Endothelial cell (in vitro differentiated cells): ENCODE measurements at regions not wholly inside any gene's neighbourhood (a gene's known extent, or its start where the extent isn't known, plus 50 kb on each side); places are given as distances from the start of the nearest gene placed in this dataset.
"Not testable (repeated sequence)": the region's sequence is repeated elsewhere in the genome, so short reads cannot be mapped to it uniquely, and the experiment has no call there.

ENCODE experiments used
- DNase-seq: peaks from one replicate; pipeline ENCODE4 v3.0.0; 2021; ENCODE audit warnings: low spot score
- H3K27ac Mint-ChIP-seq: one replicate; pipeline ENCODE4 v1.8.0; 2021; ENCODE audit warnings: mixed read lengths, inconsistent platforms; ENCODE audit not compliant: unreplicated experiment
- H3K27me3 Mint-ChIP-seq: one replicate; pipeline ENCODE4 v1.8.0; 2021; ENCODE audit warnings: mild to moderate bottlenecking, moderate library complexity, mixed read lengths, inconsistent platforms; ENCODE audit not compliant: unreplicated experiment
- H3K36me3 Mint-ChIP-seq: one replicate; pipeline ENCODE4 v1.8.0; 2021; ENCODE audit warnings: mild to moderate bottlenecking, low read depth, mixed read lengths, inconsistent platforms; ENCODE audit not compliant: unreplicated experiment
- H3K4me1 Mint-ChIP-seq: one replicate; pipeline ENCODE4 v1.8.0; 2021; ENCODE audit warnings: mild to moderate bottlenecking, mixed read lengths, inconsistent platforms; ENCODE audit not compliant: unreplicated experiment
- H3K4me3 Mint-ChIP-seq: one replicate; pipeline ENCODE4 v1.8.0; 2021; ENCODE audit warnings: mild to moderate bottlenecking, mixed read lengths, inconsistent platforms; ENCODE audit not compliant: unreplicated experiment
- H3K9me3 Mint-ChIP-seq: one replicate; pipeline ENCODE4 v1.8.0; 2021; ENCODE audit warnings: mixed read lengths, inconsistent platforms; ENCODE audit not compliant: unreplicated experiment
- TF ChIP-seq, protein P1 (sequence below): fragments of 200-600 bp; sonication (generic); IDR thresholded peaks from one replicate; pipeline ENCODE4 v1.5.0; 2021; ENCODE audit warnings: antibody characterized with exemption; ENCODE audit not compliant: unreplicated experiment

- Mint-ChIP-seq H3K36me3 (no peaks in the 10 kb centered on the region), H3K9me3 (no peaks in the 10 kb centered on the region), H3K27me3 (no peaks in the 10 kb centered on the region), H3K27ac (no peak overlapping the region), H3K4me1 (no peaks in the 10 kb centered on the region), H3K4me3 (no peak overlapping the region)
- DNase-seq, result no peak
- TF ChIP-seq, protein P1, sequence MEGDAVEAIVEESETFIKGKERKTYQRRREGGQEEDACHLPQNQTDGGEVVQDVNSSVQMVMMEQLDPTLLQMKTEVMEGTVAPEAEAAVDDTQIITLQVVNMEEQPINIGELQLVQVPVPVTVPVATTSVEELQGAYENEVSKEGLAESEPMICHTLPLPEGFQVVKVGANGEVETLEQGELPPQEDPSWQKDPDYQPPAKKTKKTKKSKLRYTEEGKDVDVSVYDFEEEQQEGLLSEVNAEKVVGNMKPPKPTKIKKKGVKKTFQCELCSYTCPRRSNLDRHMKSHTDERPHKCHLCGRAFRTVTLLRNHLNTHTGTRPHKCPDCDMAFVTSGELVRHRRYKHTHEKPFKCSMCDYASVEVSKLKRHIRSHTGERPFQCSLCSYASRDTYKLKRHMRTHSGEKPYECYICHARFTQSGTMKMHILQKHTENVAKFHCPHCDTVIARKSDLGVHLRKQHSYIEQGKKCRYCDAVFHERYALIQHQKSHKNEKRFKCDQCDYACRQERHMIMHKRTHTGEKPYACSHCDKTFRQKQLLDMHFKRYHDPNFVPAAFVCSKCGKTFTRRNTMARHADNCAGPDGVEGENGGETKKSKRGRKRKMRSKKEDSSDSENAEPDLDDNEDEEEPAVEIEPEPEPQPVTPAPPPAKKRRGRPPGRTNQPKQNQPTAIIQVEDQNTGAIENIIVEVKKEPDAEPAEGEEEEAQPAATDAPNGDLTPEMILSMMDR, result no peak
Observed at GRCh38 chr5:6078881-6079280, 299.5 kb downstream of the MED10 start.

DNA sequence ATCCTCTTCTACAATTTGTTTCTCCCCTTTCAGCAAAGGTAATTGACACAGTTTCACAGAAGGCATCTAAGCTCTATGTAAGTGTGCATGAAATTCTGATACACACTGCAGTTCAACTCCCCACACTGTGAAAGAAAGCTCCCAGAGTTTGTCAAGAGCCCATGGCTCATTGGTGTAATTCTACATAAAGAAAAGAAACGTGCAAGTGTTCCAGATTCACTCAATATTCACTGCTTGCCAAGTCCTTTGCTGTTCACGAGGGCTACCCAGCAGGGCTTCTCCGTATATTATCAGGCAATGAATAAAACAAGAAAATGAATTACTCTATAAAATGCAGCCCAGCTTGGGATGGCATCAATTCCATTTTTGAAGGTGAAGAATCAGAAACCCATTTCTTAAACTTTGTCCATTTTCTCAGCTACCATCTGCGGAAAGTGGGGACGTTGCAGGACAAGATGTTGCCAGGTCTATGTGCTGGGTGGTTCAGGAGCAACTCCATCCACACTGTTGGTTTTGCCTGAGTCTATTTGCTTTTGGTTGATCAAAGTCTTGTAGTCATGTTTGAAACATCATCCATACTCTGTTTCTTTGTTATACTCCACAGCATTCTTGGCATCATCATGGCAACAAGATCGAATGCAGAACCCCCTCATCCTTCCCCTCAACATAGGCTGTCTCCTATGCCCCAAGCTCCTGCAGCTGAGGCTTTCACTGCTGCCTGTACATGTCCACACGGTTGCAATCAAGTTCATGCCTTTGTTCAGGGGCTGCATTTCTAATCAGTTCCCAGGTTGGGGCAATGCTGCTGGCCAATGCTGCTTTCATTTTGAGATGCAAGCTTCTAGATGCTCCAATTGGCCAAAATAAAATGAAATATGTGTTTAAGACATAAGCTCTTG is 301.8 kb downstream of the MED10 start:
- DNase-seq, result no peak
- Mint-ChIP-seq H3K27me3 (no peaks in the 10 kb centered on the region), H3K9me3 (no peaks in the 10 kb centered on the region), H3K36me3 (no peaks in the 10 kb centered on the region), H3K4me3 (no peak overlapping the region), H3K4me1 (no peaks in the 10 kb centered on the region), H3K27ac (no peak overlapping the region)
- TF ChIP-seq, protein P1, result no peak

- DNase-seq, H3K4me1 Mint-ChIP-seq, H3K36me3 Mint-ChIP-seq, H3K27ac Mint-ChIP-seq, H3K4me3 Mint-ChIP-seq, H3K9me3 Mint-ChIP-seq, H3K27me3 Mint-ChIP-seq: not testable (repeated sequence)
Observed at GRCh38 chr5:6072488-6072887, 305.9 kb downstream of the MED10 start.

- H3K27me3 Mint-ChIP-seq, result no peaks in the 10 kb centered on the region
- H3K36me3 Mint-ChIP-seq, result no peaks in the 10 kb centered on the region
- H3K27ac Mint-ChIP-seq, result no peak overlapping the region
- TF ChIP-seq, protein P1, result no peak
- H3K4me1 Mint-ChIP-seq, result no peaks in the 10 kb centered on the region
- DNase-seq, result no peak
- no peaks in the 10 kb centered on the region for H3K9me3 Mint-ChIP-seq
- H3K4me3 Mint-ChIP-seq, result no peak overlapping the region
Observed at GRCh38 chr5:6069496-6070185, 308.7 kb downstream of the MED10 start.

- no peaks in the 10 kb centered on the region for H3K27me3 Mint-ChIP-seq
- H3K36me3 Mint-ChIP-seq, result no peaks in the 10 kb centered on the region
- DNase-seq, result no peak
- no peaks in the 10 kb centered on the region for H3K4me1 Mint-ChIP-seq
- no peak overlapping the region for H3K4me3 Mint-ChIP-seq
- TF ChIP-seq, protein P1, result no peak
- no peak overlapping the region for H3K27ac Mint-ChIP-seq
- H3K9me3 Mint-ChIP-seq, result no peaks in the 10 kb centered on the region
Observed at GRCh38 chr5:6066016-6066415, 312.3 kb downstream of the MED10 start.
